ENCODE measurements at regions not wholly inside any gene's neighbourhood (a gene's known extent, or its start where the extent isn't known, plus 50 kb on each side); places are given as distances from the start of the nearest gene placed in this dataset.

DNA sequence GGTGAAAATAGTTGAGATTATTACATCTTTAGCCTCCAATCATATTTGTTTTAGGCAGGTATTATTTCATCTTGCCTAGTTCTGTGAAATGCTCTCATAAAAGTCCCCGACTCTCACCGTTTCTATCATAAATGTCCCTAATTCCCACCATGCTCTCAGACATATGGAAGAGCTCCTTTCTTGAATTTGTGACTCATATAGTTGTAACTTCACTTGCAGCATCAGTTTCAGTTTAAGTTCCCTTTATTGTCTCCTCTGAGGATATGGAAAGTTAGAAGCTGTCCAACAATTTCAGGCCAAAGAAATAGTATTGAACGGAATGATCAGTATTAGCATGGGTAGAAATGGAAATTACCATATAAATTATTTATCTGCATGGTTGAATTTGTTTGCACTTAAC lies 187.5 kb upstream of the NR4A3 start:
- TF ChIP-seq, protein P1, sequence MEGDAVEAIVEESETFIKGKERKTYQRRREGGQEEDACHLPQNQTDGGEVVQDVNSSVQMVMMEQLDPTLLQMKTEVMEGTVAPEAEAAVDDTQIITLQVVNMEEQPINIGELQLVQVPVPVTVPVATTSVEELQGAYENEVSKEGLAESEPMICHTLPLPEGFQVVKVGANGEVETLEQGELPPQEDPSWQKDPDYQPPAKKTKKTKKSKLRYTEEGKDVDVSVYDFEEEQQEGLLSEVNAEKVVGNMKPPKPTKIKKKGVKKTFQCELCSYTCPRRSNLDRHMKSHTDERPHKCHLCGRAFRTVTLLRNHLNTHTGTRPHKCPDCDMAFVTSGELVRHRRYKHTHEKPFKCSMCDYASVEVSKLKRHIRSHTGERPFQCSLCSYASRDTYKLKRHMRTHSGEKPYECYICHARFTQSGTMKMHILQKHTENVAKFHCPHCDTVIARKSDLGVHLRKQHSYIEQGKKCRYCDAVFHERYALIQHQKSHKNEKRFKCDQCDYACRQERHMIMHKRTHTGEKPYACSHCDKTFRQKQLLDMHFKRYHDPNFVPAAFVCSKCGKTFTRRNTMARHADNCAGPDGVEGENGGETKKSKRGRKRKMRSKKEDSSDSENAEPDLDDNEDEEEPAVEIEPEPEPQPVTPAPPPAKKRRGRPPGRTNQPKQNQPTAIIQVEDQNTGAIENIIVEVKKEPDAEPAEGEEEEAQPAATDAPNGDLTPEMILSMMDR (IDR thresholded peaks at IDR 0.05), result no peak
- TF ChIP-seq, protein P2, sequence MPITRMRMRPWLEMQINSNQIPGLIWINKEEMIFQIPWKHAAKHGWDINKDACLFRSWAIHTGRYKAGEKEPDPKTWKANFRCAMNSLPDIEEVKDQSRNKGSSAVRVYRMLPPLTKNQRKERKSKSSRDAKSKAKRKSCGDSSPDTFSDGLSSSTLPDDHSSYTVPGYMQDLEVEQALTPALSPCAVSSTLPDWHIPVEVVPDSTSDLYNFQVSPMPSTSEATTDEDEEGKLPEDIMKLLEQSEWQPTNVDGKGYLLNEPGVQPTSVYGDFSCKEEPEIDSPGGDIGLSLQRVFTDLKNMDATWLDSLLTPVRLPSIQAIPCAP (CRISPR knock-in tag; IDR thresholded peaks at IDR 0.05), result no peak
- TF ChIP-seq, protein P3, sequence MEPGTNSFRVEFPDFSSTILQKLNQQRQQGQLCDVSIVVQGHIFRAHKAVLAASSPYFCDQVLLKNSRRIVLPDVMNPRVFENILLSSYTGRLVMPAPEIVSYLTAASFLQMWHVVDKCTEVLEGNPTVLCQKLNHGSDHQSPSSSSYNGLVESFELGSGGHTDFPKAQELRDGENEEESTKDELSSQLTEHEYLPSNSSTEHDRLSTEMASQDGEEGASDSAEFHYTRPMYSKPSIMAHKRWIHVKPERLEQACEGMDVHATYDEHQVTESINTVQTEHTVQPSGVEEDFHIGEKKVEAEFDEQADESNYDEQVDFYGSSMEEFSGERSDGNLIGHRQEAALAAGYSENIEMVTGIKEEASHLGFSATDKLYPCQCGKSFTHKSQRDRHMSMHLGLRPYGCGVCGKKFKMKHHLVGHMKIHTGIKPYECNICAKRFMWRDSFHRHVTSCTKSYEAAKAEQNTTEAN (CRISPR knock-in tag; IDR thresholded peaks at IDR 0.05), result no peak
- TF ChIP-seq, protein P4, sequence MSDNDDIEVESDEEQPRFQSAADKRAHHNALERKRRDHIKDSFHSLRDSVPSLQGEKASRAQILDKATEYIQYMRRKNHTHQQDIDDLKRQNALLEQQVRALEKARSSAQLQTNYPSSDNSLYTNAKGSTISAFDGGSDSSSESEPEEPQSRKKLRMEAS (CRISPR knock-in tag; IDR thresholded peaks at IDR 0.05), result no peak
- TF ChIP-seq, protein P5, sequence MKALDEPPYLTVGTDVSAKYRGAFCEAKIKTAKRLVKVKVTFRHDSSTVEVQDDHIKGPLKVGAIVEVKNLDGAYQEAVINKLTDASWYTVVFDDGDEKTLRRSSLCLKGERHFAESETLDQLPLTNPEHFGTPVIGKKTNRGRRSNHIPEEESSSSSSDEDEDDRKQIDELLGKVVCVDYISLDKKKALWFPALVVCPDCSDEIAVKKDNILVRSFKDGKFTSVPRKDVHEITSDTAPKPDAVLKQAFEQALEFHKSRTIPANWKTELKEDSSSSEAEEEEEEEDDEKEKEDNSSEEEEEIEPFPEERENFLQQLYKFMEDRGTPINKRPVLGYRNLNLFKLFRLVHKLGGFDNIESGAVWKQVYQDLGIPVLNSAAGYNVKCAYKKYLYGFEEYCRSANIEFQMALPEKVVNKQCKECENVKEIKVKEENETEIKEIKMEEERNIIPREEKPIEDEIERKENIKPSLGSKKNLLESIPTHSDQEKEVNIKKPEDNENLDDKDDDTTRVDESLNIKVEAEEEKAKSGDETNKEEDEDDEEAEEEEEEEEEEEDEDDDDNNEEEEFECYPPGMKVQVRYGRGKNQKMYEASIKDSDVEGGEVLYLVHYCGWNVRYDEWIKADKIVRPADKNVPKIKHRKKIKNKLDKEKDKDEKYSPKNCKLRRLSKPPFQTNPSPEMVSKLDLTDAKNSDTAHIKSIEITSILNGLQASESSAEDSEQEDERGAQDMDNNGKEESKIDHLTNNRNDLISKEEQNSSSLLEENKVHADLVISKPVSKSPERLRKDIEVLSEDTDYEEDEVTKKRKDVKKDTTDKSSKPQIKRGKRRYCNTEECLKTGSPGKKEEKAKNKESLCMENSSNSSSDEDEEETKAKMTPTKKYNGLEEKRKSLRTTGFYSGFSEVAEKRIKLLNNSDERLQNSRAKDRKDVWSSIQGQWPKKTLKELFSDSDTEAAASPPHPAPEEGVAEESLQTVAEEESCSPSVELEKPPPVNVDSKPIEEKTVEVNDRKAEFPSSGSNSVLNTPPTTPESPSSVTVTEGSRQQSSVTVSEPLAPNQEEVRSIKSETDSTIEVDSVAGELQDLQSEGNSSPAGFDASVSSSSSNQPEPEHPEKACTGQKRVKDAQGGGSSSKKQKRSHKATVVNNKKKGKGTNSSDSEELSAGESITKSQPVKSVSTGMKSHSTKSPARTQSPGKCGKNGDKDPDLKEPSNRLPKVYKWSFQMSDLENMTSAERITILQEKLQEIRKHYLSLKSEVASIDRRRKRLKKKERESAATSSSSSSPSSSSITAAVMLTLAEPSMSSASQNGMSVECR (CRISPR knock-in tag; IDR thresholded peaks at IDR 0.05; ENCODE audit: borderline replicate concordance), result no peak
- TF ChIP-seq, protein P6, sequence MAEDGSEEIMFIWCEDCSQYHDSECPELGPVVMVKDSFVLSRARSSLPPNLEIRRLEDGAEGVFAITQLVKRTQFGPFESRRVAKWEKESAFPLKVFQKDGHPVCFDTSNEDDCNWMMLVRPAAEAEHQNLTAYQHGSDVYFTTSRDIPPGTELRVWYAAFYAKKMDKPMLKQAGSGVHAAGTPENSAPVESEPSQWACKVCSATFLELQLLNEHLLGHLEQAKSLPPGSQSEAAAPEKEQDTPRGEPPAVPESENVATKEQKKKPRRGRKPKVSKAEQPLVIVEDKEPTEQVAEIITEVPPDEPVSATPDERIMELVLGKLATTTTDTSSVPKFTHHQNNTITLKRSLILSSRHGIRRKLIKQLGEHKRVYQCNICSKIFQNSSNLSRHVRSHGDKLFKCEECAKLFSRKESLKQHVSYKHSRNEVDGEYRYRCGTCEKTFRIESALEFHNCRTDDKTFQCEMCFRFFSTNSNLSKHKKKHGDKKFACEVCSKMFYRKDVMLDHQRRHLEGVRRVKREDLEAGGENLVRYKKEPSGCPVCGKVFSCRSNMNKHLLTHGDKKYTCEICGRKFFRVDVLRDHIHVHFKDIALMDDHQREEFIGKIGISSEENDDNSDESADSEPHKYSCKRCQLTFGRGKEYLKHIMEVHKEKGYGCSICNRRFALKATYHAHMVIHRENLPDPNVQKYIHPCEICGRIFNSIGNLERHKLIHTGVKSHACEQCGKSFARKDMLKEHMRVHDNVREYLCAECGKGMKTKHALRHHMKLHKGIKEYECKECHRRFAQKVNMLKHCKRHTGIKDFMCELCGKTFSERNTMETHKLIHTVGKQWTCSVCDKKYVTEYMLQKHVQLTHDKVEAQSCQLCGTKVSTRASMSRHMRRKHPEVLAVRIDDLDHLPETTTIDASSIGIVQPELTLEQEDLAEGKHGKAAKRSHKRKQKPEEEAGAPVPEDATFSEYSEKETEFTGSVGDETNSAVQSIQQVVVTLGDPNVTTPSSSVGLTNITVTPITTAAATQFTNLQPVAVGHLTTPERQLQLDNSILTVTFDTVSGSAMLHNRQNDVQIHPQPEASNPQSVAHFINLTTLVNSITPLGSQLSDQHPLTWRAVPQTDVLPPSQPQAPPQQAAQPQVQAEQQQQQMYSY (CRISPR knock-in tag; IDR thresholded peaks at IDR 0.05), result no peak

Measured in WTC11 (cell line).